ENCODE measurements at regions not wholly inside any gene's neighbourhood (a gene's known extent, or its start where the extent isn't known, plus 50 kb on each side); places are given as distances from the start of the nearest gene placed in this dataset.

DNA sequence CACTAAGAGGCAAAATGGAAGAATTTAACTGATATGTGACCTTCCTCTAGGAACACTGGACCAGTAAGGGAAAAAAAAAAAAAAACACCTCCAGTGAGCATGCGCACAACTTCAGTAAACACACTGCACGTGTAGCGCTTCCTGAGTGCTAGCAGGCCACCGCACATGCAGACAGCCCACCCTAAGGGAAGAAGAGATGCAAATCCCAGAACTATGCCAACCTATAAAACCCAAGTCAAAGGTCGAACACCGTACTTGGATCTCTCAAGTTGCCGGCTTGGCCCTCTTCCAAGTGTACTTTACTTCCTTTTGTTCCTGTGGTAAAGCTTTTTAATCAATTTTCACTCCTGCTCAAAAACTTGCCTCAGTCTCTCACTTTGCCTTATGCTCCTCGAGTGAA is 64.5 kb upstream of the CADPS start:
- CTCF ChIA-PET: no interaction called here
- TF ChIP-seq, protein P1, sequence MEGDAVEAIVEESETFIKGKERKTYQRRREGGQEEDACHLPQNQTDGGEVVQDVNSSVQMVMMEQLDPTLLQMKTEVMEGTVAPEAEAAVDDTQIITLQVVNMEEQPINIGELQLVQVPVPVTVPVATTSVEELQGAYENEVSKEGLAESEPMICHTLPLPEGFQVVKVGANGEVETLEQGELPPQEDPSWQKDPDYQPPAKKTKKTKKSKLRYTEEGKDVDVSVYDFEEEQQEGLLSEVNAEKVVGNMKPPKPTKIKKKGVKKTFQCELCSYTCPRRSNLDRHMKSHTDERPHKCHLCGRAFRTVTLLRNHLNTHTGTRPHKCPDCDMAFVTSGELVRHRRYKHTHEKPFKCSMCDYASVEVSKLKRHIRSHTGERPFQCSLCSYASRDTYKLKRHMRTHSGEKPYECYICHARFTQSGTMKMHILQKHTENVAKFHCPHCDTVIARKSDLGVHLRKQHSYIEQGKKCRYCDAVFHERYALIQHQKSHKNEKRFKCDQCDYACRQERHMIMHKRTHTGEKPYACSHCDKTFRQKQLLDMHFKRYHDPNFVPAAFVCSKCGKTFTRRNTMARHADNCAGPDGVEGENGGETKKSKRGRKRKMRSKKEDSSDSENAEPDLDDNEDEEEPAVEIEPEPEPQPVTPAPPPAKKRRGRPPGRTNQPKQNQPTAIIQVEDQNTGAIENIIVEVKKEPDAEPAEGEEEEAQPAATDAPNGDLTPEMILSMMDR (conservative IDR thresholded peaks at IDR 0.05; ENCODE audit: low read depth): no peak
- POLR2A ChIA-PET (ENCODE audit: low non-redundant PET): no interaction called here
- H3K27ac ChIP-seq: no peak overlapping the region
- no peak for DNase-seq (ENCODE audit: low spot score)

DNA sequence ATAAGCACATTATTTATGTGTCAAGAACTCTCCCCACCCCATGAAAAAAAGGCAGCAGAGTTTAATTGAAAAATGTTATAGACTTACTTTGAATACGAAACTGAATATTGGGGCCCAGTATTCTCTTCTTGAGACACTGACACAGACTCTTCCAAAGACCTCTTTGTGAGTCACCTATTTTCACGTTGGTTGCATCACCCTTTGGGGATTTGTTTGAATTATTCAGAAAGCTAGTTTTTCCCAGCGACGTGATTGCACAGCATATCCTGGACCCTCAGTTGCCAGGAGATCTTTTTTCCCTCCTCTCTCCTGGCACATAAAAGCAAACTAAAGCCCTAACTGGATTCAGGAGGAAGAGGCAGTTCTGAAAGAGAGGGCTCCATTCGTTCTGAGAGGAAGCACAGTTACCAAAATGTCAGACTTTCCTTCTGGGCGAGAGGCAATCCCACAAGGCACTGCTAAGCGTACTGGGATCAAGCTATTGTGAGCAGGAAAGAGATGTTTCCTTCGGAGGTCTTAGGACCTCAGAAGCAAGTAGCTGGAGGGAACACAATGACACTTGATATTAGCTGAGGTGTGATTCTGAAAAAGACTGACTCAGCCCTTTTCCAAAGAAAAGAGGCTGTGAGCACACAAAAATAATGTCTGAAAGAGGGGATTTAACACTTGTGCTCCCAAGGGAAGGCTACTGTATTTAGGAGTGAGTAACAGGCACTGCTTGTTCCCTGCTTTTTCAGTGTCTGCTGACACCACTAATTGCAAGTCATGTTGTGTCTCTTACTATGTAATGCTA is 65.8 kb upstream of the CADPS start:
- no peak overlapping the region for H3K27ac ChIP-seq
- no peak for DNase-seq (ENCODE audit: low spot score)
- TF ChIP-seq, protein P1 (conservative IDR thresholded peaks at IDR 0.05; ENCODE audit: low read depth): no peak
- ChIA-PET POLR2A (ENCODE audit: low non-redundant PET) (no interaction called here), CTCF (no interaction called here)

DNA sequence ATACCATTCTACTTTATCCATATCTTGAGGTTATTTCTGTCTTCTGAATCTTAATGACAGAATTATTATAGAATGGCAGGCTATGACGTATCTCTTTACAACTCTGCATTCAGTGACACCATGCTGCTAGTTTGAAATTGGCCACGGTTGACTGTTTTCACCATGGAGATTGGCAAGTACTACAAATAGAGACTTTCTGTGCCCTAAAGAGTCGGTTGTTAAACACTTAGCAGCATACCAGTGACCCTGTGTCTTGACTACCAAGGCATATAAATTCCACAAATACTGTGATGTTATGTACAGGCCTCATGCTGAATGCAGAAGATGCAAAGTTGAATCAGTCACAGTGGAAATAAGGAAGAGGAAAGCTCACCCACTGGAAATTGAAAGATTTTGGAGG is 67.0 kb upstream of the CADPS start:
- ChIA-PET POLR2A (ENCODE audit: low non-redundant PET) (no interaction called here), CTCF (no interaction called here)
- H3K27ac ChIP-seq: no peak overlapping the region
- TF ChIP-seq, protein P1 (conservative IDR thresholded peaks at IDR 0.05; ENCODE audit: low read depth): no peak
- no peak for DNase-seq (ENCODE audit: low spot score)

DNA sequence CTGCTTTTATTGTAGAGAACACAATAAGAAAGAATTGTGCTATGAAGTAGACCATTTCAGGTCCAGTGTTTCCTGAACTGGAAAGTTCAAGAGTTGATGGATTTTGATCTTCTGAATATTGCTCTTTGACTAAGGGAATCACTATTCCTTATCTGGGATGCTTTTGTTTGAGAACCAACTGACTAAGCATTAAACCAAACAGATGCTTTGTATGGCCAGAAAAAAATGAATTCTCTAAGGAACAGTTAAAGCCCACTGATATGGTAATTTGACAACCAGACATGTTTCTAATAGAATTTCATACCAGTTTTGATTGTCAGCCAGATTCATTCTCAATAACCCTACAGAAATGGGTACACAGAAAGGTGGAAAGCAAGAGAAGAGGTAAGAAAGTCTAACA is 67.5 kb upstream of the CADPS start:
- ChIA-PET CTCF (no interaction called here), POLR2A (ENCODE audit: low non-redundant PET) (no interaction called here)
- TF ChIP-seq, protein P1 (conservative IDR thresholded peaks at IDR 0.05; ENCODE audit: low read depth): no peak

DNA sequence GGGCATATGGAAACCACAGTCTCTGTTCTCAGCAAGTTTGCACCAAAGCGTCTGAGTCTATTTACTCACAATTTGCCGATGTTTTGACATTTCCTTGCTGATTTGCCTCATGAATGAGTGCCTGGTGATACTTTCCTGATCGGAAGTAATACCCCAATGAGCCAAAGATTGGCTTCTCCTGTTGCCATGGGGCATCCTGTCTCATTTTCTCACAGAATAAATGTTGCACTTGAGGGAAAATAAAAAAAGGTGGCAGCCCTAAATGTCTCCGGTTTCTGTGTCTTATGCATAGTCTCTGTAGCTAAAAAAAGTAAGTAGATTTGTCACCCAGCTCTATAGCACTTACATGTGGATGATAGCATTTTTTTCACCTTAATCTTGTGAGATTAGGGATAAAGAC is 73.7 kb upstream of the CADPS start:
- H3K27ac ChIP-seq: no peak overlapping the region
- ChIA-PET CTCF (interaction anchor here (0.6 kb wide), 1 partner anchor 75 kb away, joined by 7 read pairs; no protein-coding TSS in a partner anchor), POLR2A (ENCODE audit: low non-redundant PET) (no interaction called here)
- DNase-seq (ENCODE audit: low spot score): no peak
- TF ChIP-seq, protein P1 (conservative IDR thresholded peaks at IDR 0.05; ENCODE audit: low read depth): no peak

More for the DNA sequence above, 67.5 kb upstream of the CADPS start:
- no peak overlapping the region for H3K27ac ChIP-seq
- DNase-seq (ENCODE audit: low spot score): no peak

DNA sequence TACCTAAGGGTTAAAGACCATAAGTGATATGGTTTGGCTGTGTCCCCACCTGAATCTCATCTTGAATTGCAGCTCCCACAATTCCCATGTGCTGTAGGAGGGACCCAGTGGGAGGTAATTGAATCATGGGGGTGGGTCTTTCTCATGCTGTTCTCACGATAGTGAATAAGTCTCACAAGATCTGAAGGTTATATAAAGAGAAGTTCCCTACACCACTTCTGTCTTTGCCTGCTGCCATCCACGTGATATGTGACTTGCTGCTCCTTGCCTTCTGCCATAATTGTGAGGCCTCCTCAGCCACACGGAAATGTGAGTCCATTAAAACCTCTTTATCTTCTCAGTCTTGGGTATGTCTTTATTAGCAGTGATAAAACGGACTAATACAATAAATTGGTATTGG is 75.0 kb upstream of the CADPS start:
- TF ChIP-seq, protein P1 (conservative IDR thresholded peaks at IDR 0.05; ENCODE audit: low read depth): no peak
- DNase-seq (ENCODE audit: low spot score): no peak
- no peak overlapping the region for H3K27ac ChIP-seq
- ChIA-PET POLR2A (ENCODE audit: low non-redundant PET) (no interaction called here), CTCF (no interaction called here)

Data from RWPE1 (cell line).